ENCODE measurements at regions not wholly inside any gene's neighbourhood (a gene's known extent, or its start where the extent isn't known, plus 50 kb on each side); places are given as distances from the start of the nearest gene placed in this dataset.

DNA sequence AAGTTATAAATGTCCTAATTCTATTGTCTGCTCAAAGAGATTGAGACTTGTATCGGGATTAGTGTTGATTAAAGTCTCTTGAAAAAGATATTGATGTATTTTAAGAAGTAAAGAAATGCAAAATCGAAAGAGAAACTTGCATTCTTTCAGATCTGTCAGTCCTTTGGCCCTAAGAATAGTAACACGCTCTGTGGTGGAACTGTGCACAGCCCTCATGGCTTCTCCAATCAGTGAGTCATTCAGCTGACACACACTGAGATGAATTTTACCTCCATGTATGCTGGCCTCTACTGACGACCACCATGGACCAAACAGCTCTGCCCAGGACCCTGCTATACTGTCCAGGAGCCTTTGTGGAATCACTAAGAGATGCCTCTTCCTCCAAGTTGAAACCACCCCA lies 232.4 kb downstream of the ESM1 start:
- Histone ChIP-seq H3F3A (ENCODE audit: low read length, unreplicated experiment) (no peaks in the 10 kb centered on the region), H3K27ac (ENCODE audit: low read length) (no peak overlapping the region), H2AFZ (ENCODE audit: low read length) (no peak overlapping the region), H3K9ac (ENCODE audit: low read length) (no peak overlapping the region), H3K79me2 (ENCODE audit: low read length) (no peaks in the 10 kb centered on the region), H3K9me2 (replicated peaks; ENCODE audit: low read length) (no peaks in the 10 kb centered on the region), H3K4me1 (ENCODE audit: insufficient read depth, low read length) (no peaks in the 10 kb centered on the region), H3K9me3 (ENCODE audit: low read length) (no peaks in the 10 kb centered on the region), H3K4me3 (ENCODE audit: low read length) (no peak overlapping the region), H4K20me1 (ENCODE audit: low read length) (no peaks in the 10 kb centered on the region), H3K36me3 (ENCODE audit: low read depth, low read length) (no peaks in the 10 kb centered on the region), H3K4me2 (ENCODE audit: low read length) (no peak overlapping the region), H3K27me3 (ENCODE audit: low read length) (no peaks in the 10 kb centered on the region)
- intact Hi-C loops (cut with micrococcal nuclease) = no loop called here
- ATAC-seq = no peak
- no TSS peak for BruUV-seq (replicated peaks)
- ChIA-PET POLR2A (ENCODE audit: unreplicated experiment) (no interaction called here), CTCF (no interaction called here)
- no peak for TF ChIP-seq EZH2phosphoT487 (IDR thresholded peaks at IDR 0.05; ENCODE audit: borderline replicate concordance, low read length)
- TF ChIP-seq, protein P1, sequence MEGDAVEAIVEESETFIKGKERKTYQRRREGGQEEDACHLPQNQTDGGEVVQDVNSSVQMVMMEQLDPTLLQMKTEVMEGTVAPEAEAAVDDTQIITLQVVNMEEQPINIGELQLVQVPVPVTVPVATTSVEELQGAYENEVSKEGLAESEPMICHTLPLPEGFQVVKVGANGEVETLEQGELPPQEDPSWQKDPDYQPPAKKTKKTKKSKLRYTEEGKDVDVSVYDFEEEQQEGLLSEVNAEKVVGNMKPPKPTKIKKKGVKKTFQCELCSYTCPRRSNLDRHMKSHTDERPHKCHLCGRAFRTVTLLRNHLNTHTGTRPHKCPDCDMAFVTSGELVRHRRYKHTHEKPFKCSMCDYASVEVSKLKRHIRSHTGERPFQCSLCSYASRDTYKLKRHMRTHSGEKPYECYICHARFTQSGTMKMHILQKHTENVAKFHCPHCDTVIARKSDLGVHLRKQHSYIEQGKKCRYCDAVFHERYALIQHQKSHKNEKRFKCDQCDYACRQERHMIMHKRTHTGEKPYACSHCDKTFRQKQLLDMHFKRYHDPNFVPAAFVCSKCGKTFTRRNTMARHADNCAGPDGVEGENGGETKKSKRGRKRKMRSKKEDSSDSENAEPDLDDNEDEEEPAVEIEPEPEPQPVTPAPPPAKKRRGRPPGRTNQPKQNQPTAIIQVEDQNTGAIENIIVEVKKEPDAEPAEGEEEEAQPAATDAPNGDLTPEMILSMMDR (conservative IDR thresholded peaks at IDR 0.05; ENCODE audit: low read depth, low read length) = no peak
- no peak for TF ChIP-seq EZH2 (IDR thresholded peaks at IDR 0.05; ENCODE audit: low read length, unreplicated experiment)
- no peak for DNase-seq

DNA sequence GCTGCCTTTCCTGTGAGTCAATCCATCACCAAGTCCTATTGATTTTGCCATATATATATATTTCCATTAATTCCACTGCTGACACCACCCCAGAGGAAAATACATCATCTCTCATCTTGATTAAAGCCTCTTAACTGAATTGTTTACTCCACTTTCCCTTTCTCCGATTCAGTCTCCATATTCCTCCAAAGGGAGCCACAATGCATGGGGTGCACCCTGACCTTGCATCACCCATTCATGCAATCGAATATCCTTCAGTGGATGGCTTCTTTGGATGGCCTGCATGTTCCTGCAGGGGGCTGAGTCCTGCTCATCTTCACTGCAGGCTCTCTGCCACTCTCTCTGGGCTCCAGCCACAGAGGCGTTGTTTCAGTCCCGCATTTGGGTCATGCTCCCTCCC lies 231.0 kb downstream of the SNX18 start:
- Histone ChIP-seq H2AFZ (ENCODE audit: low read length) (no peak overlapping the region), H3K4me3 (ENCODE audit: low read length) (no peak overlapping the region), H3K79me2 (ENCODE audit: low read length) (no peaks in the 10 kb centered on the region), H3K9ac (ENCODE audit: low read length) (no peak overlapping the region), H3K27ac (ENCODE audit: low read length) (no peak overlapping the region), H3K9me3 (ENCODE audit: low read length) (no peaks in the 10 kb centered on the region), H3F3A (ENCODE audit: low read length, unreplicated experiment) (no peaks in the 10 kb centered on the region), H3K9me2 (replicated peaks; ENCODE audit: low read length) (no peaks in the 10 kb centered on the region), H3K4me1 (ENCODE audit: insufficient read depth, low read length) (peaks cover 26% of the 10 kb centered on the region), H3K4me2 (ENCODE audit: low read length) (no peak overlapping the region), H3K27me3 (ENCODE audit: low read length) (no peaks in the 10 kb centered on the region), H3K36me3 (ENCODE audit: low read depth, low read length) (no peaks in the 10 kb centered on the region), H4K20me1 (ENCODE audit: low read length) (no peaks in the 10 kb centered on the region)
- TF ChIP-seq EZH2phosphoT487 (IDR thresholded peaks at IDR 0.05; ENCODE audit: borderline replicate concordance, low read length) = no peak
- TF ChIP-seq, protein P1 (conservative IDR thresholded peaks at IDR 0.05; ENCODE audit: low read depth, low read length) = no peak
- TF ChIP-seq EZH2 (IDR thresholded peaks at IDR 0.05; ENCODE audit: low read length, unreplicated experiment) = no peak
- DNase-seq (no peak), ATAC-seq (no peak)
- ChIA-PET POLR2A (ENCODE audit: unreplicated experiment) (no interaction called here), CTCF (no interaction called here)
- no TSS peak for BruUV-seq (replicated peaks)
- intact Hi-C loops (cut with micrococcal nuclease) = loop anchor here (10.0 kb wide), 1 partner anchor 96 kb away; no protein-coding TSS in a partner anchor

DNA sequence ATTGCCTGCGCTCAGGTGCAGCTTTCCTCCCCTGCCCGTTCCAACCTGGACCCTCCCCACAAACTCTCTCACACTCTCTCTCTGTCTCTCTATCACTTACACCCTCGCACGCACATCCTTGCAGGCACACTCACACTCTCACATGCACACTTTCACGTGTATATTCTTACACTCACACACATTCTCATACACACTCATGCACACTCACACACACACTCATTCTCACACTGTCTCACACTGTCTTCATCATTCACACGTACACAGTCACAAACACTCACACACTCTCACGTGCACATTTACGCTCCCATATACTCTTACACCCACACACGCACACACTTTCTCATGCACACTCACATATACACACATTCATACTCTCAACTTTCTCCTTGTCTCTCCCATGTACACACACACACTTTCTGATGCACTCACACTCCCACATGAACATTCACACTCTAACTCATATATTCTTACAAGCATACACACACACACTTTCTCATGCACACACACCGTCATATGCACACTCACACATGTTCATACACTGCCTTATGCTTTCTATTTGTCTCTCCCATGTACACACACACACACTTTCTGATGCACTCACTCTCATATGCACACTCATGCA lies 229.3 kb downstream of the SNX18 start:
- TF ChIP-seq EZH2phosphoT487 (IDR thresholded peaks at IDR 0.05; ENCODE audit: borderline replicate concordance, low read length) (no peak), EZH2 (IDR thresholded peaks at IDR 0.05; ENCODE audit: low read length, unreplicated experiment) (no peak)
- TF ChIP-seq, protein P1 (conservative IDR thresholded peaks at IDR 0.05; ENCODE audit: low read depth, low read length) = no peak
- H4K20me1 ChIP-seq (ENCODE audit: low read length) = no peaks in the 10 kb centered on the region
- H2AFZ ChIP-seq (ENCODE audit: low read length) = no peak overlapping the region
- no peaks in the 10 kb centered on the region for H3K27me3 ChIP-seq (ENCODE audit: low read length)
- no peaks in the 10 kb centered on the region for H3K9me3 ChIP-seq (ENCODE audit: low read length)
- intact Hi-C loops (cut with micrococcal nuclease) = loop anchor here (10.0 kb wide), 1 partner anchor 98 kb away; no protein-coding TSS in a partner anchor
- H3K4me1 ChIP-seq (ENCODE audit: insufficient read depth, low read length) = peaks cover 42% of the 10 kb centered on the region
- CTCF ChIA-PET = no interaction called here
- H3F3A ChIP-seq (ENCODE audit: low read length, unreplicated experiment) = peaks cover 3% of the 10 kb centered on the region
- no TSS peak for BruUV-seq (replicated peaks)
- POLR2A ChIA-PET (ENCODE audit: unreplicated experiment) = no interaction called here
- H3K36me3 ChIP-seq (ENCODE audit: low read depth, low read length) = no peaks in the 10 kb centered on the region
- H3K9me2 ChIP-seq (replicated peaks; ENCODE audit: low read length) = no peaks in the 10 kb centered on the region
- ATAC-seq (no peak), DNase-seq (no peak)
- H3K4me3 ChIP-seq (ENCODE audit: low read length) = no peak overlapping the region
- H3K9ac ChIP-seq (ENCODE audit: low read length) = no peak overlapping the region
- H3K79me2 ChIP-seq (ENCODE audit: low read length) = no peaks in the 10 kb centered on the region
- H3K4me2 ChIP-seq (ENCODE audit: low read length) = no peak overlapping the region
- H3K27ac ChIP-seq (ENCODE audit: low read length) = no peak overlapping the region
